ENCODE measurements at regions not wholly inside any gene's neighbourhood (a gene's known extent, or its start where the extent isn't known, plus 50 kb on each side); places are given as distances from the start of the nearest gene placed in this dataset.

DNA sequence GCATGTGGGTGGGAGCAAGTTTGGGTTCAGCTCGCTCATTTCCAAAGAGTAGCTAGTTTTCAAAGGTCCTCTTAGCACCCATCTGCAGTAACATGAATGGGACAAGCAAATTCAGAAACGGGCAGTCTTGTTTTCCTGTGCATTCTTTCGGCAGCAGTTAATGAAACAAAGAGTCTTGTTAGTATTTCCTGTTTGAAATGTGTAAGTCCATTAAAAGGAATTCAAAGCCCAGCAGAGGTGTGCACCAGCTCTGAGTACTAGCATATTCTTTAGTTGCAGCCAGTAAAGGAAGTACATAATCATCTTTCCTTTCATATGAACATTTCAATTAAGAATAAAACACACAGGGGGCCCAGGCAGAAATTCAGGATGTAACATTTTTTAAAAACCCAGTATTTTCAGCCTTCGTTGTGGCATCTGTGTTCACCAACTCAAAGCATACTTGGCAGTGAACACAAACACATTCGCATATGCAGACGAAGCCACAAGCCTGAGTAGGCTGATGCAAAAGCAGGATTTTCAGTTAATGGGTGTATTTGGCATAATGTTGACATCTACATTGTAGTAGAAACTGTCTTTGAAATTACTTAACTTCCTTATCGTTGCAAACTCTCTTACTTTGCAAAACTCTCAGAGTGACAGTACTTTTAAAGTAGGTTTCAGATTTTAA lies 570.0 kb upstream of the FLRT2 start:
- intact Hi-C loops (cut with DNase I) = no loop called here
- no peaks in the 10 kb centered on the region for H3K4me1 ChIP-seq
- TF ChIP-seq POLR2A (IDR thresholded peaks at IDR 0.05) (no peak), POLR2AphosphoS5 (IDR thresholded peaks at IDR 0.05; ENCODE audit: insufficient read depth in 1 of 2, low read depth in 1 of 2) (no peak)
- TF ChIP-seq, protein P1, sequence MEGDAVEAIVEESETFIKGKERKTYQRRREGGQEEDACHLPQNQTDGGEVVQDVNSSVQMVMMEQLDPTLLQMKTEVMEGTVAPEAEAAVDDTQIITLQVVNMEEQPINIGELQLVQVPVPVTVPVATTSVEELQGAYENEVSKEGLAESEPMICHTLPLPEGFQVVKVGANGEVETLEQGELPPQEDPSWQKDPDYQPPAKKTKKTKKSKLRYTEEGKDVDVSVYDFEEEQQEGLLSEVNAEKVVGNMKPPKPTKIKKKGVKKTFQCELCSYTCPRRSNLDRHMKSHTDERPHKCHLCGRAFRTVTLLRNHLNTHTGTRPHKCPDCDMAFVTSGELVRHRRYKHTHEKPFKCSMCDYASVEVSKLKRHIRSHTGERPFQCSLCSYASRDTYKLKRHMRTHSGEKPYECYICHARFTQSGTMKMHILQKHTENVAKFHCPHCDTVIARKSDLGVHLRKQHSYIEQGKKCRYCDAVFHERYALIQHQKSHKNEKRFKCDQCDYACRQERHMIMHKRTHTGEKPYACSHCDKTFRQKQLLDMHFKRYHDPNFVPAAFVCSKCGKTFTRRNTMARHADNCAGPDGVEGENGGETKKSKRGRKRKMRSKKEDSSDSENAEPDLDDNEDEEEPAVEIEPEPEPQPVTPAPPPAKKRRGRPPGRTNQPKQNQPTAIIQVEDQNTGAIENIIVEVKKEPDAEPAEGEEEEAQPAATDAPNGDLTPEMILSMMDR (IDR thresholded peaks at IDR 0.05) = no peak
- H3K27me3 ChIP-seq = no peaks in the 10 kb centered on the region
- no peak overlapping the region for H3K27ac ChIP-seq
- no peak for DNase-seq (ENCODE audit: extremely low spot score in 2 of 2)
- H3K4me3 ChIP-seq = no peak overlapping the region
- no peaks in the 10 kb centered on the region for H3K36me3 ChIP-seq
- no peaks in the 10 kb centered on the region for H3K9me3 ChIP-seq

DNA sequence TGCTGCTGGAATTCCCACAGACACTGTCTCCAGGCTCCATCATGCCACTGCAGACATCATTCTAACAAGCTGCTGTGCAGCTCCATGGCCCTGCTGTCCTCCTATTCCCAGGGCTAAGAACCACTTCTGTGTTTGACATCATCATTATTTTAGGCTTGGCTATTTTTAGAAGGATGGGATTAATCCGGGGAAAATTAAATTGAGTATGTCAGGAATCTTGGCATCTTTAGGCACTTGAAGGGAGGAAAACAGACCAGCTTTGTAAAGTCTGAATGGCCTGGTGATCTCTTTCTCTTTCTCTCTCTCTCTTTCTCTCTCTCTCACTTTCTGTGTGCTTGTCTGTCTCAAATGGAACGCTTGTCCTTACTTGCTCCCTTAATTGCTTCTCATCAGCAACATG lies 568.3 kb upstream of the FLRT2 start:
- H3K36me3 ChIP-seq = no peaks in the 10 kb centered on the region
- H3K9me3 ChIP-seq = no peaks in the 10 kb centered on the region
- intact Hi-C loops (cut with DNase I) = no loop called here
- no peak overlapping the region for H3K27ac ChIP-seq
- no peaks in the 10 kb centered on the region for H3K27me3 ChIP-seq
- no peak overlapping the region for H3K4me3 ChIP-seq
- H3K4me1 ChIP-seq = no peaks in the 10 kb centered on the region
- TF ChIP-seq, protein P1 (IDR thresholded peaks at IDR 0.05) = no peak
- TF ChIP-seq POLR2A (IDR thresholded peaks at IDR 0.05) (no peak), POLR2AphosphoS5 (IDR thresholded peaks at IDR 0.05; ENCODE audit: insufficient read depth in 1 of 2, low read depth in 1 of 2) (no peak)
- no peak for DNase-seq (ENCODE audit: extremely low spot score in 2 of 2)

DNA sequence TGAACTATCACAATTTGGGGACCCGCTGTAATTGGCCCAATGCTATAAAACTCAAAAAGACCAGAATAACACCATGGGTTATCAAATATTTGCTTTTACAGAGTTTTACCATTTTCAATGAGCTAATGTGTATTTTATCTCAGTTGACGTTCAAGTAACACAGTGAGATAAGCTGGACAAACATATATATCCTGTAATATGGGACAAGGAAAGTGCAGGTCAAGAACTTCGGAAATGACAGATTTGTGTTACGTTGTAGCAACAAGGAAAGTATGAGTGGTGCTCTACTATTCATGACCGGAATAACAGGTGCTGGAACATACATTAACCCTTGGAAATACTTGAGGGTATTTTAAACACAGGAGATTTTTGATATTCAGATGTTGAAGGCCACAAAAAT lies 566.4 kb upstream of the FLRT2 start:
- no peaks in the 10 kb centered on the region for H3K36me3 ChIP-seq
- H3K4me1 ChIP-seq = no peaks in the 10 kb centered on the region
- H3K9me3 ChIP-seq = no peaks in the 10 kb centered on the region
- no peak overlapping the region for H3K27ac ChIP-seq
- intact Hi-C loops (cut with DNase I) = no loop called here
- TF ChIP-seq POLR2A (IDR thresholded peaks at IDR 0.05) (no peak), POLR2AphosphoS5 (IDR thresholded peaks at IDR 0.05; ENCODE audit: insufficient read depth in 1 of 2, low read depth in 1 of 2) (no peak)
- TF ChIP-seq, protein P1 (IDR thresholded peaks at IDR 0.05) = no peak
- no peaks in the 10 kb centered on the region for H3K27me3 ChIP-seq
- H3K4me3 ChIP-seq = no peak overlapping the region
- DNase-seq (ENCODE audit: extremely low spot score in 2 of 2) = no peak

DNA sequence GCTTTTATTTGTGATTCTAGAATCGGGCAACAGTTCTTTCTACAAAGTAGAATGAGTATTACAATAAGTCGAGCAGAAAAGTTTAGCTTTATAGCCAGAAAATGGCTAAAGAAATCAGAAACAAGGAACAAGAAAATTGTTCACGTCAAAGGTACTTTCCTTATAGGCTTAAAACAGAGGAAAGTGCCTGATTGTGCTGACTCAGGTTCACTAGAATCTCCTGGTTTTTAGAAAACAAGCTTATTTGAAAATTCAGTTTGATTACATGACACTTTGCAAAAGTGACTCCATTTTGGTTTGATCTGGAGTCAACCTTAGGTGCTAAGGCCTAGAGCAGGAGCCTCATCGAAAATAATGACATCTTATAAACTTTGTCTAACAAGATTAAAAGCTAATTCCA lies 564.7 kb upstream of the FLRT2 start:
- Histone ChIP-seq H3K27ac (no peak overlapping the region), H3K4me1 (no peaks in the 10 kb centered on the region), H3K9me3 (no peaks in the 10 kb centered on the region), H3K36me3 (no peaks in the 10 kb centered on the region), H3K4me3 (no peak overlapping the region), H3K27me3 (no peaks in the 10 kb centered on the region)
- intact Hi-C loops (cut with DNase I) = no loop called here
- no peak for DNase-seq (ENCODE audit: extremely low spot score in 2 of 2)
- TF ChIP-seq POLR2A (IDR thresholded peaks at IDR 0.05) (no peak), POLR2AphosphoS5 (IDR thresholded peaks at IDR 0.05; ENCODE audit: insufficient read depth in 1 of 2, low read depth in 1 of 2) (no peak)
- TF ChIP-seq, protein P1 (IDR thresholded peaks at IDR 0.05) = no peak

DNA sequence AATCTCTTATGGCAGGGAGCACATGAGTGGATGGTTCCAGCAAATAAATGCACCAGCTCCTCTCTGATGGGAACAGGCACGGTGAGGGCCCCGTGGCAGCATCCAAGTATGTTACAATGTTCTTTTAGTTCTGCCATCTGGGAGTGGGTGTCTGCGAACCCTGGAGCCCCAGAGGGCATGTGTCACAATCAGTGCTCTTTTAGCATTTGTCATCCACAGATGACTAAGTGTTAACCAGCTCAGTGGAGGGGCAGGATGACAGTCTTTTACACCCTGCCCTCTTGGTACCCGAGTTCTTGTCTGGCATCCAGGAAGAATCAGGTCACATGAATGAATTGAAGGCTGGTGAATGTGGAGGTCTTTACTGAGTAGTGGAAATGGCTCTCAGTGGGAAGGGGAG lies 560.4 kb upstream of the FLRT2 start:
- no peaks in the 10 kb centered on the region for H3K27me3 ChIP-seq
- TF ChIP-seq POLR2AphosphoS5 (IDR thresholded peaks at IDR 0.05; ENCODE audit: insufficient read depth in 1 of 2, low read depth in 1 of 2) (no peak), POLR2A (IDR thresholded peaks at IDR 0.05) (no peak)
- TF ChIP-seq, protein P1 (IDR thresholded peaks at IDR 0.05) = no peak
- no peaks in the 10 kb centered on the region for H3K36me3 ChIP-seq
- no peak for DNase-seq (ENCODE audit: extremely low spot score in 2 of 2)
- H3K4me3 ChIP-seq = no peak overlapping the region
- H3K9me3 ChIP-seq = no peaks in the 10 kb centered on the region
- H3K27ac ChIP-seq = no peak overlapping the region
- intact Hi-C loops (cut with DNase I) = no loop called here
- H3K4me1 ChIP-seq = no peaks in the 10 kb centered on the region

Measured in vagina (tissue), 2 donors.